Astrocyte (in vitro differentiated cells and primary cell): ENCODE measurements at regions not wholly inside any gene's neighbourhood (a gene's known extent, or its start where the extent isn't known, plus 50 kb on each side); places are given as distances from the start of the nearest gene placed in this dataset.

Experiments used
- DNase-seq: peaks from one replicate; pipeline ENCODE4 v3.0.0-alpha.2; 2010; ENCODE audit warnings: low read depth
- FAIRE-seq: peaks from 2 replicates; lab custom pipeline; 2011; peaks lifted over from hg19 to GRCh38; lab: Jason Lieb, UNC
- H2AFZ ChIP-seq: 2 replicates; pipeline ENCODE4 v1.6.0; 2012; ENCODE audit warnings: low read depth, low read length, inconsistent platforms
- H3K27ac ChIP-seq: 2 replicates; pipeline ENCODE4 v1.5.1; 2011; ENCODE audit warnings: low read depth, low read length, inconsistent platforms
- H3K27me3 ChIP-seq: 2 replicates; pipeline ENCODE4 v1.6.0; 2011; ENCODE audit warnings: low read length, inconsistent platforms; ENCODE audit not compliant: insufficient read depth
- H3K36me3 ChIP-seq: 2 replicates; pipeline ENCODE4 v1.5.1; 2011; ENCODE audit warnings: low read length, inconsistent platforms; ENCODE audit not compliant: insufficient read depth
- H3K4me1 ChIP-seq: 2 replicates; pipeline ENCODE4 v1.5.1; 2011; ENCODE audit warnings: low read length, inconsistent platforms; ENCODE audit not compliant: insufficient read depth
- H3K4me2 ChIP-seq: 2 replicates; pipeline ENCODE4 v1.6.0; 2012; ENCODE audit warnings: low read length, inconsistent platforms
- H3K4me3 ChIP-seq: 2 replicates; pipeline ENCODE4 v1.5.1; 2011; ENCODE audit warnings: low read depth, mild to moderate bottlenecking, low read length, inconsistent platforms; ENCODE audit not compliant: insufficient read depth
- H3K79me2 ChIP-seq: 2 replicates; pipeline ENCODE4 v1.6.0; 2012; ENCODE audit warnings: mild to moderate bottlenecking, low read length, inconsistent platforms; ENCODE audit not compliant: insufficient read depth
- H3K9ac ChIP-seq: 2 replicates; pipeline ENCODE4 v1.6.0; 2012; ENCODE audit warnings: mild to moderate bottlenecking, low read length, inconsistent platforms
- H3K9me3 ChIP-seq: 2 replicates; pipeline ENCODE4 v1.5.1; 2012; ENCODE audit warnings: low read depth, mild to moderate bottlenecking, low read length, inconsistent platforms; ENCODE audit not compliant: insufficient read depth
- H4K20me1 ChIP-seq: 2 replicates; pipeline ENCODE4 v1.6.0; 2012; ENCODE audit warnings: low read length, inconsistent platforms; ENCODE audit not compliant: insufficient read depth
- H3K27ac Mint-ChIP-seq: one replicate; pipeline ENCODE4 v1.8.0; 2021; ENCODE audit warnings: mild to moderate bottlenecking, mixed read lengths; ENCODE audit not compliant: unreplicated experiment
- H3K27me3 Mint-ChIP-seq: one replicate; pipeline ENCODE4 v1.8.0; 2021; ENCODE audit warnings: low read depth, mixed read lengths; ENCODE audit not compliant: unreplicated experiment
- H3K36me3 Mint-ChIP-seq: one replicate; pipeline ENCODE4 v1.8.0; 2021; ENCODE audit warnings: low read depth, mixed read lengths; ENCODE audit not compliant: unreplicated experiment
- H3K4me1 Mint-ChIP-seq: one replicate; pipeline ENCODE4 v1.8.0; 2021; ENCODE audit warnings: low read depth, mixed read lengths; ENCODE audit not compliant: unreplicated experiment
- H3K4me3 Mint-ChIP-seq: one replicate; pipeline ENCODE4 v1.8.0; 2021; ENCODE audit warnings: mild to moderate bottlenecking, moderate library complexity, mixed read lengths; ENCODE audit not compliant: unreplicated experiment
- H3K9me3 Mint-ChIP-seq: one replicate; pipeline ENCODE4 v1.8.0; 2021; ENCODE audit warnings: mild to moderate bottlenecking, mixed read lengths; ENCODE audit not compliant: unreplicated experiment
- EZH2 ChIP-seq: IDR thresholded peaks from 2 replicates; pipeline ENCODE4 v1.6.1; 2012; ENCODE audit warnings: mild to moderate bottlenecking, low read length, inconsistent platforms; ENCODE audit not compliant: insufficient read depth
- TF ChIP-seq, protein P1 (sequence below): IDR thresholded peaks from 2 replicates; pipeline ENCODE4 v1.5.1; 2011; ENCODE audit warnings: low read depth, mild to moderate bottlenecking, inconsistent platforms, low read length, moderate library complexity; ENCODE audit not compliant: insufficient read depth

GRCh38 chr18:24819141-24819890 lies 358.9 kb downstream of the HRH4 start:
- no peaks in the 10 kb centered on the region for H3K4me1 ChIP-seq
- H3K9me3 ChIP-seq, result no peaks in the 10 kb centered on the region
- TF ChIP-seq, protein P1, sequence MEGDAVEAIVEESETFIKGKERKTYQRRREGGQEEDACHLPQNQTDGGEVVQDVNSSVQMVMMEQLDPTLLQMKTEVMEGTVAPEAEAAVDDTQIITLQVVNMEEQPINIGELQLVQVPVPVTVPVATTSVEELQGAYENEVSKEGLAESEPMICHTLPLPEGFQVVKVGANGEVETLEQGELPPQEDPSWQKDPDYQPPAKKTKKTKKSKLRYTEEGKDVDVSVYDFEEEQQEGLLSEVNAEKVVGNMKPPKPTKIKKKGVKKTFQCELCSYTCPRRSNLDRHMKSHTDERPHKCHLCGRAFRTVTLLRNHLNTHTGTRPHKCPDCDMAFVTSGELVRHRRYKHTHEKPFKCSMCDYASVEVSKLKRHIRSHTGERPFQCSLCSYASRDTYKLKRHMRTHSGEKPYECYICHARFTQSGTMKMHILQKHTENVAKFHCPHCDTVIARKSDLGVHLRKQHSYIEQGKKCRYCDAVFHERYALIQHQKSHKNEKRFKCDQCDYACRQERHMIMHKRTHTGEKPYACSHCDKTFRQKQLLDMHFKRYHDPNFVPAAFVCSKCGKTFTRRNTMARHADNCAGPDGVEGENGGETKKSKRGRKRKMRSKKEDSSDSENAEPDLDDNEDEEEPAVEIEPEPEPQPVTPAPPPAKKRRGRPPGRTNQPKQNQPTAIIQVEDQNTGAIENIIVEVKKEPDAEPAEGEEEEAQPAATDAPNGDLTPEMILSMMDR, result no peak
- no peak for TF ChIP-seq EZH2
- FAIRE-seq, result no peak
- H3K27ac ChIP-seq, result no peak overlapping the region
- Mint-ChIP-seq H3K36me3 (no peaks in the 10 kb centered on the region), H3K4me1 (peaks cover 5% of the 10 kb centered on the region), H3K9me3 (no peaks in the 10 kb centered on the region), H3K27ac (no peak overlapping the region), H3K27me3 (peaks cover 5% of the 10 kb centered on the region), H3K4me3 (no peak overlapping the region)
- no peak overlapping the region for H3K9ac ChIP-seq
- no peak overlapping the region for H3K4me3 ChIP-seq
- H2AFZ ChIP-seq, result no peak overlapping the region
- DNase-seq, result no peak
- H3K79me2 ChIP-seq, result no peaks in the 10 kb centered on the region
- H3K27me3 ChIP-seq, result no peaks in the 10 kb centered on the region
- H4K20me1 ChIP-seq, result no peaks in the 10 kb centered on the region
- no peak overlapping the region for H3K4me2 ChIP-seq
- H3K36me3 ChIP-seq, result no peaks in the 10 kb centered on the region

- no peaks in the 10 kb centered on the region for H4K20me1 ChIP-seq
- no peak overlapping the region for H3K9ac ChIP-seq
- no peak for DNase-seq
- no peak overlapping the region for H3K4me2 ChIP-seq
- H3K9me3 ChIP-seq, result no peaks in the 10 kb centered on the region
- no peak overlapping the region for H2AFZ ChIP-seq
- no peaks in the 10 kb centered on the region for H3K79me2 ChIP-seq
- H3K27me3 ChIP-seq, result peaks cover 2% of the 10 kb centered on the region
- Mint-ChIP-seq H3K9me3 (peaks cover 2% of the 10 kb centered on the region), H3K27ac (no peak overlapping the region), H3K36me3 (no peaks in the 10 kb centered on the region), H3K27me3 (peaks cover 8% of the 10 kb centered on the region), H3K4me1 (no peaks in the 10 kb centered on the region), H3K4me3 (no peak overlapping the region)
- no peaks in the 10 kb centered on the region for H3K4me1 ChIP-seq
- H3K36me3 ChIP-seq, result no peaks in the 10 kb centered on the region
- no peak overlapping the region for H3K4me3 ChIP-seq
- TF ChIP-seq EZH2, result no peak
- TF ChIP-seq, protein P1, result no peak
- FAIRE-seq, result no peak
- H3K27ac ChIP-seq, result no peak overlapping the region
These were observed 365.0 kb downstream of the HRH4 start for GRCh38 chr18:24825397-24825796.

DNA sequence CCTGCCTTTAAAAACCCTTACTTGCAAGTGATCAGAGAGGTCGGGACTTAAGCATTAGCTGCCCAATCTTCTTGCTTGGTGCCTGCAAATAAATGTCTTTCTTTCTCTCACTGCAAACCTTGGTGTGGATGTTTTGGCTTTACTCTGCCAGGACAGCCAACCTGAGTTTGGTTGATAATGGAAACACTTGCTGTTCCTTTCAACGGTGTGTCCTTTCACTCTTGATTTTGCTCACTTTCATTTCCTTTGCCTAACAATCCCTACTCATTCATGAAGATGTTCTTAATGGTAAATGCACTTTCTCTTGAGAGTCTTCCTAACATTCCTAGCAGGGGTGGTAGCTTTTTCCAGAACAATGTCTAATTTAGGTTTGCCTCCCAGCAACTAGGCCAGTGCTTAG lies 366.2 kb downstream of the HRH4 start:
- H3K36me3 Mint-ChIP-seq, result no peaks in the 10 kb centered on the region
- TF ChIP-seq, protein P1, result no peak
- TF ChIP-seq EZH2, result no peak
- H3K4me3 ChIP-seq, result no peak overlapping the region
- H3K27ac Mint-ChIP-seq, result no peak overlapping the region
- no peak overlapping the region for H3K27ac ChIP-seq
- DNase-seq (no peak), FAIRE-seq (no peak)
- no peak overlapping the region for H2AFZ ChIP-seq
- H3K4me1 ChIP-seq, result no peaks in the 10 kb centered on the region
- peaks cover 2% of the 10 kb centered on the region for H3K9me3 Mint-ChIP-seq
- peaks cover 10% of the 10 kb centered on the region for H3K27me3 Mint-ChIP-seq
- H3K4me2 ChIP-seq, result no peak overlapping the region
- peaks cover 3% of the 10 kb centered on the region for H3K4me1 Mint-ChIP-seq
- no peaks in the 10 kb centered on the region for H4K20me1 ChIP-seq
- H3K9ac ChIP-seq, result no peak overlapping the region
- H3K79me2 ChIP-seq, result no peaks in the 10 kb centered on the region
- H3K4me3 Mint-ChIP-seq, result no peak overlapping the region
- H3K27me3 ChIP-seq, result peaks cover 3% of the 10 kb centered on the region
- no peaks in the 10 kb centered on the region for H3K36me3 ChIP-seq
- no peaks in the 10 kb centered on the region for H3K9me3 ChIP-seq
